IMR-90 (cell line): ENCODE measurements at regions not wholly inside any gene's neighbourhood (a gene's known extent, or its start where the extent isn't known, plus 50 kb on each side); places are given as distances from the start of the nearest gene placed in this dataset. TPM values are rescaled to one million over a fixed set of nuclear protein-coding genes. Genes with fewer than 3 reads are reported as not detected.

Experiments used
- microRNA-seq, 2 experiments: library from miRNA; stranded (forward) in 1 of 2; unstranded in 1 of 2; fragments of 10-50 nt in 1 of 2; fragments of <30 nt in 1 of 2; gene quantifications in 1 of 2; microRNA quantifications in 1 of 2; one replicate each; pipeline versions ENCODE3 to v1.1.0; 2013 to 2020; ENCODE audit not compliant: insufficient read depth in 1 of 2, insufficient read length in 1 of 2, unreplicated experiment in 1 of 2
- small RNA-seq, 5 experiments: library from RNA; depleted of rRNA; stranded (forward); fragments of <200 nt; gene quantifications; one replicate each; pipeline ENCODE3, GENCODE V24; 2012

Small RNAs in the stretch of these regions (microRNA-seq; reads per million reads assigned to microRNA genes)
- not detected for gene RN7SL82P (ENCODE audit: insufficient read depth, insufficient read length)

Small RNAs in the stretch of these regions (small RNA-seq; reads per million reads assigned to genes)
- gene RN7SL82P, result 0 reads per million in 5 experiments
